ENCODE measurements at regions not wholly inside any gene's neighbourhood (a gene's known extent, or its start where the extent isn't known, plus 50 kb on each side); places are given as distances from the start of the nearest gene placed in this dataset.
"Not testable (repeated sequence)": the region's sequence is repeated elsewhere in the genome, so short reads cannot be mapped to it uniquely, and the experiment has no call there.

- intact Hi-C loops (cut with DNase I), result no loop called here
- DNase-seq (ENCODE audit: low spot score), result no peak
These were observed 135.4 kb upstream of the RBPJ start for GRCh38 chr4:26185436-26185835.

GRCh38 chr4:26191353-26191752 is 129.5 kb upstream of the RBPJ start:
- DNase-seq (ENCODE audit: low spot score), result no peak
- intact Hi-C loops (cut with DNase I), result no loop called here

GRCh38 chr4:26192899-26193869 is 127.6 kb upstream of the RBPJ start:
- DNase-seq (ENCODE audit: low spot score), result no peak
- intact Hi-C loops (cut with DNase I), result no loop called here

GRCh38 chr4:26194764-26195163 is 126.0 kb upstream of the RBPJ start:
- no peak for DNase-seq (ENCODE audit: low spot score)
- intact Hi-C loops (cut with DNase I), result no loop called here

GRCh38 chr4:26196567-26196966 is 124.2 kb upstream of the RBPJ start:
- intact Hi-C loops (cut with DNase I), result no loop called here
- DNase-seq (ENCODE audit: low spot score), result no peak

- intact Hi-C loops (cut with DNase I), result no loop called here
- DNase-seq (ENCODE audit: low spot score), result no peak
These were observed 123.6 kb upstream of the RBPJ start for GRCh38 chr4:26197018-26197779.

GRCh38 chr4:26198931-26199330 is 121.9 kb upstream of the RBPJ start:
- DNase-seq (ENCODE audit: low spot score); intact Hi-C loops (cut with DNase I): not testable (repeated sequence)

- no peak for DNase-seq (ENCODE audit: low spot score)
- intact Hi-C loops (cut with DNase I), result no loop called here
These were observed 121.2 kb upstream of the RBPJ start for GRCh38 chr4:26199596-26199995.

GRCh38 chr4:26201120-26201519 is 119.7 kb upstream of the RBPJ start:
- intact Hi-C loops (cut with DNase I), result loop anchor here (10.0 kb wide), 1 partner anchor 116 kb away; no protein-coding TSS in a partner anchor
- no peak for DNase-seq (ENCODE audit: low spot score)

- intact Hi-C loops (cut with DNase I), result loop anchor here (10.0 kb wide), 1 partner anchor 120 kb away; no protein-coding TSS in a partner anchor
- DNase-seq (ENCODE audit: low spot score), result no peak
These were observed 116.5 kb upstream of the RBPJ start for GRCh38 chr4:26204249-26204825.

GRCh38 chr4:26204911-26205370 is 115.9 kb upstream of the RBPJ start:
- intact Hi-C loops (cut with DNase I), result loop anchor here (10.0 kb wide), 1 partner anchor 120 kb away; no protein-coding TSS in a partner anchor
- no peak for DNase-seq (ENCODE audit: low spot score)

- DNase-seq (ENCODE audit: low spot score), result no peak
- intact Hi-C loops (cut with DNase I), result loop anchor here (10.0 kb wide), 1 partner anchor 122 kb away; no protein-coding TSS in a partner anchor
These were observed 114.5 kb upstream of the RBPJ start for GRCh38 chr4:26206339-26206738.

- intact Hi-C loops (cut with DNase I), result loop anchor here (10.0 kb wide), 1 partner anchor 122 kb away; no protein-coding TSS in a partner anchor
- no peak for DNase-seq (ENCODE audit: low spot score)
These were observed 113.8 kb upstream of the RBPJ start for GRCh38 chr4:26206999-26207398.

- DNase-seq (ENCODE audit: low spot score), result no peak
- intact Hi-C loops (cut with DNase I), result loop anchor here (10.0 kb wide), 1 partner anchor 123 kb away; no protein-coding TSS in a partner anchor
These were observed 113.2 kb upstream of the RBPJ start for GRCh38 chr4:26207631-26208030.

- no peak for DNase-seq (ENCODE audit: low spot score)
- intact Hi-C loops (cut with DNase I), result loop anchor here (10.0 kb wide), 1 partner anchor 124 kb away; no protein-coding TSS in a partner anchor
These were observed 112.4 kb upstream of the RBPJ start for GRCh38 chr4:26208237-26208994.

GRCh38 chr4:26209378-26209777 is 111.4 kb upstream of the RBPJ start:
- not testable (repeated sequence) for DNase-seq (ENCODE audit: low spot score)
- intact Hi-C loops (cut with DNase I), result loop anchor here (10.0 kb wide), 1 partner anchor 125 kb away; no protein-coding TSS in a partner anchor

- intact Hi-C loops (cut with DNase I), result no loop called here
- no peak for DNase-seq (ENCODE audit: low spot score)
These were observed 108.3 kb upstream of the RBPJ start for GRCh38 chr4:26212528-26212927.

GRCh38 chr4:26213317-26213716 is 107.5 kb upstream of the RBPJ start:
- intact Hi-C loops (cut with DNase I), result no loop called here
- DNase-seq (ENCODE audit: low spot score), result no peak

- intact Hi-C loops (cut with DNase I), result no loop called here
- no peak for DNase-seq (ENCODE audit: low spot score)
These were observed 105.8 kb upstream of the RBPJ start for GRCh38 chr4:26214994-26215393.

All from cardiac septum (tissue), 1 donor.